ENCODE measurements at regions not wholly inside any gene's neighbourhood (a gene's known extent, or its start where the extent isn't known, plus 50 kb on each side); places are given as distances from the start of the nearest gene placed in this dataset.

DNA sequence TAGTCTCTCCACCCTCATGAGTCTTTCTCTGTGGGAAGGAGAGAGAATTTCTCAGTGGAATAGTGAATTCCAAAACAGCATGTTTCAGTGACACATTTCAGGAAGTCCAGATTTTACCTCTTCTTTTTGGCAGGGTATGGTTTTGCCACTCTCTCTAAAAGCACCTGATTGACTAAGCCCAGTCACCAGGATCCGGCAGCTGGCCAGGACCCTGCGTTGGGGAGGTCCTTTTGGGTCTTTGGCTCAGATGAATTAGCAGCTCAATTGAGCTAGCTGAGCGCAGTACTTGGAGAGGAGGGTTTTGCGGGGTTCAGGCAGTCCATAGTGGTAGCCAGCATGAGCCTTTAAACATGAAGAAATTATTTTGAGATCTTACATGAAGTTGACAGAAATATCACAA lies 548.2 kb downstream of the PDCD6IP start:
- no peak for ATAC-seq
- Histone ChIP-seq H3K36me3 (ENCODE audit: insufficient read depth) (no peaks in the 10 kb centered on the region), H3K9me2 (ENCODE audit: insufficient read depth) (0 out of 2 replicates have a peak, but pooled peaks cover 5% of the 10 kb centered on the region), H2AFZ (no peak overlapping the region), H3K4me3 (no peak overlapping the region), H3K4me1 (ENCODE audit: insufficient read depth) (no peaks in the 10 kb centered on the region), H4K20me1 (replicated peaks; ENCODE audit: insufficient read depth) (no peaks in the 10 kb centered on the region), H3K4me2 (no peak overlapping the region), H3K27ac (ENCODE audit: low read depth) (no peak overlapping the region), H3K79me2 (replicated peaks; ENCODE audit: insufficient read depth) (no peaks in the 10 kb centered on the region), H3F3A (replicated peaks; ENCODE audit: low read depth) (no peaks in the 10 kb centered on the region), H3K27me3 (ENCODE audit: insufficient read depth) (no peaks in the 10 kb centered on the region)
- Mint-ChIP-seq H3K36me3 (ENCODE audit: low read depth) (no peaks in the 10 kb centered on the region), H3K9me3 (no peaks in the 10 kb centered on the region; the same call in 2 of the 3 replicates), H3K27ac (no peak overlapping the region), H3K27me3 (ENCODE audit: insufficient read depth, low read depth, poor library complexity) (no peaks in the 10 kb centered on the region), H3K4me3 (no peak overlapping the region), H3K4me1 (no peaks in the 10 kb centered on the region)
- TF ChIP-seq, protein P1, sequence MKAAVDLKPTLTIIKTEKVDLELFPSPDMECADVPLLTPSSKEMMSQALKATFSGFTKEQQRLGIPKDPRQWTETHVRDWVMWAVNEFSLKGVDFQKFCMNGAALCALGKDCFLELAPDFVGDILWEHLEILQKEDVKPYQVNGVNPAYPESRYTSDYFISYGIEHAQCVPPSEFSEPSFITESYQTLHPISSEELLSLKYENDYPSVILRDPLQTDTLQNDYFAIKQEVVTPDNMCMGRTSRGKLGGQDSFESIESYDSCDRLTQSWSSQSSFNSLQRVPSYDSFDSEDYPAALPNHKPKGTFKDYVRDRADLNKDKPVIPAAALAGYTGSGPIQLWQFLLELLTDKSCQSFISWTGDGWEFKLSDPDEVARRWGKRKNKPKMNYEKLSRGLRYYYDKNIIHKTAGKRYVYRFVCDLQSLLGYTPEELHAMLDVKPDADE (IDR thresholded peaks at IDR 0.05), result no peak
- TF ChIP-seq JUNB (IDR thresholded peaks at IDR 0.05; ENCODE audit: unreplicated experiment), result no peak
- no peak for DNase-seq (ENCODE audit: low spot score)

DNA sequence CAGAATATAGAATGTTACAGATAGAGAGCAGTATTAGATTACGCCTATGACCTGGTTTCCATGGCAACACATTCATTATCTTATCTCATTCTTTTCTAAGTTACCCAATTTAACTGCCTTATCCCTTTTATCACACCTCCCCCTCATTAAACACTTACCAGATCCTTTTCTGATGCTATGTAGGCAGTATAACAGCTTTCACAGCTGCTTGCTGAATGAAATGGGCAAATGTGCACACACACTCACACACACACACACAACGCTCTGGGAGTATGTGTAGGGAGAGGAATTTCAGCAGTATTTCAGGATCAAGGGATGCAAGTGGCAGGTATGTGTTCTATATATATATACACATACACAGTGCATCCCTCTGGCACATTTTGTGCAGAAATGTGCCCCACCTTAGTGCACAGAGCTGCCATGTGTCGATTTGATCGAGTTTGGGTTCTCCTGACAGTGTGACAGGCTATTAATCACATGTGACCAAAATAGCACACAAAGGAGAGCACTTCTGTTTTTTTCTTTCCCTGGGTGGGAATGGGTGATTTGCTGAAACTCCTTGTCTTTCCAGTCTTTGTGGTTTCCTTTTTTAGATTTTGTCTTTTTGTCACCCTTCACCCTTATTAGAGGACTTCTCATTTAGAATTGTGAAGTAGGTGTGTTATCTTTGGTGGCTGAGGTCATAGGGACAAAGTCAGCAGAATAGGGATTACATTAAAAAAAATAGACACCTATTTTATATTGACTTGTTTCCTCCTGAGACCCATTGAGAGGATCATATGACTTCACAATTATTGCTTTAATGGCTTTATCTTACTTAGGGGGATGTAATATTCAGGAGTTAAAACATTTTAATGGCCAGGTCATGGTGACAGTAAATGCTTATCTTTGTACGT lies 553.7 kb downstream of the PDCD6IP start:
- H3K36me3 ChIP-seq (ENCODE audit: insufficient read depth), result no peaks in the 10 kb centered on the region
- no peak overlapping the region for H3K4me3 Mint-ChIP-seq
- ATAC-seq, result no peak
- TF ChIP-seq, protein P2, sequence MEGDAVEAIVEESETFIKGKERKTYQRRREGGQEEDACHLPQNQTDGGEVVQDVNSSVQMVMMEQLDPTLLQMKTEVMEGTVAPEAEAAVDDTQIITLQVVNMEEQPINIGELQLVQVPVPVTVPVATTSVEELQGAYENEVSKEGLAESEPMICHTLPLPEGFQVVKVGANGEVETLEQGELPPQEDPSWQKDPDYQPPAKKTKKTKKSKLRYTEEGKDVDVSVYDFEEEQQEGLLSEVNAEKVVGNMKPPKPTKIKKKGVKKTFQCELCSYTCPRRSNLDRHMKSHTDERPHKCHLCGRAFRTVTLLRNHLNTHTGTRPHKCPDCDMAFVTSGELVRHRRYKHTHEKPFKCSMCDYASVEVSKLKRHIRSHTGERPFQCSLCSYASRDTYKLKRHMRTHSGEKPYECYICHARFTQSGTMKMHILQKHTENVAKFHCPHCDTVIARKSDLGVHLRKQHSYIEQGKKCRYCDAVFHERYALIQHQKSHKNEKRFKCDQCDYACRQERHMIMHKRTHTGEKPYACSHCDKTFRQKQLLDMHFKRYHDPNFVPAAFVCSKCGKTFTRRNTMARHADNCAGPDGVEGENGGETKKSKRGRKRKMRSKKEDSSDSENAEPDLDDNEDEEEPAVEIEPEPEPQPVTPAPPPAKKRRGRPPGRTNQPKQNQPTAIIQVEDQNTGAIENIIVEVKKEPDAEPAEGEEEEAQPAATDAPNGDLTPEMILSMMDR (conservative IDR thresholded peaks at IDR 0.05; ENCODE audit: low read depth in 2 of 2), result no peak
- TF ChIP-seq JUNB (IDR thresholded peaks at IDR 0.05; ENCODE audit: unreplicated experiment), result no peak
- TF ChIP-seq EZH2 (IDR thresholded peaks at IDR 0.05; ENCODE audit: low read depth, unreplicated experiment), result no peak
- no peak for TF ChIP-seq NANOG (IDR thresholded peaks at IDR 0.05; ENCODE audit: borderline replicate concordance)
- no peak for TF ChIP-seq ZNF331 (CRISPR knock-in tag; IDR thresholded peaks at IDR 0.05; ENCODE audit: low read depth)
- TF ChIP-seq, protein P3, sequence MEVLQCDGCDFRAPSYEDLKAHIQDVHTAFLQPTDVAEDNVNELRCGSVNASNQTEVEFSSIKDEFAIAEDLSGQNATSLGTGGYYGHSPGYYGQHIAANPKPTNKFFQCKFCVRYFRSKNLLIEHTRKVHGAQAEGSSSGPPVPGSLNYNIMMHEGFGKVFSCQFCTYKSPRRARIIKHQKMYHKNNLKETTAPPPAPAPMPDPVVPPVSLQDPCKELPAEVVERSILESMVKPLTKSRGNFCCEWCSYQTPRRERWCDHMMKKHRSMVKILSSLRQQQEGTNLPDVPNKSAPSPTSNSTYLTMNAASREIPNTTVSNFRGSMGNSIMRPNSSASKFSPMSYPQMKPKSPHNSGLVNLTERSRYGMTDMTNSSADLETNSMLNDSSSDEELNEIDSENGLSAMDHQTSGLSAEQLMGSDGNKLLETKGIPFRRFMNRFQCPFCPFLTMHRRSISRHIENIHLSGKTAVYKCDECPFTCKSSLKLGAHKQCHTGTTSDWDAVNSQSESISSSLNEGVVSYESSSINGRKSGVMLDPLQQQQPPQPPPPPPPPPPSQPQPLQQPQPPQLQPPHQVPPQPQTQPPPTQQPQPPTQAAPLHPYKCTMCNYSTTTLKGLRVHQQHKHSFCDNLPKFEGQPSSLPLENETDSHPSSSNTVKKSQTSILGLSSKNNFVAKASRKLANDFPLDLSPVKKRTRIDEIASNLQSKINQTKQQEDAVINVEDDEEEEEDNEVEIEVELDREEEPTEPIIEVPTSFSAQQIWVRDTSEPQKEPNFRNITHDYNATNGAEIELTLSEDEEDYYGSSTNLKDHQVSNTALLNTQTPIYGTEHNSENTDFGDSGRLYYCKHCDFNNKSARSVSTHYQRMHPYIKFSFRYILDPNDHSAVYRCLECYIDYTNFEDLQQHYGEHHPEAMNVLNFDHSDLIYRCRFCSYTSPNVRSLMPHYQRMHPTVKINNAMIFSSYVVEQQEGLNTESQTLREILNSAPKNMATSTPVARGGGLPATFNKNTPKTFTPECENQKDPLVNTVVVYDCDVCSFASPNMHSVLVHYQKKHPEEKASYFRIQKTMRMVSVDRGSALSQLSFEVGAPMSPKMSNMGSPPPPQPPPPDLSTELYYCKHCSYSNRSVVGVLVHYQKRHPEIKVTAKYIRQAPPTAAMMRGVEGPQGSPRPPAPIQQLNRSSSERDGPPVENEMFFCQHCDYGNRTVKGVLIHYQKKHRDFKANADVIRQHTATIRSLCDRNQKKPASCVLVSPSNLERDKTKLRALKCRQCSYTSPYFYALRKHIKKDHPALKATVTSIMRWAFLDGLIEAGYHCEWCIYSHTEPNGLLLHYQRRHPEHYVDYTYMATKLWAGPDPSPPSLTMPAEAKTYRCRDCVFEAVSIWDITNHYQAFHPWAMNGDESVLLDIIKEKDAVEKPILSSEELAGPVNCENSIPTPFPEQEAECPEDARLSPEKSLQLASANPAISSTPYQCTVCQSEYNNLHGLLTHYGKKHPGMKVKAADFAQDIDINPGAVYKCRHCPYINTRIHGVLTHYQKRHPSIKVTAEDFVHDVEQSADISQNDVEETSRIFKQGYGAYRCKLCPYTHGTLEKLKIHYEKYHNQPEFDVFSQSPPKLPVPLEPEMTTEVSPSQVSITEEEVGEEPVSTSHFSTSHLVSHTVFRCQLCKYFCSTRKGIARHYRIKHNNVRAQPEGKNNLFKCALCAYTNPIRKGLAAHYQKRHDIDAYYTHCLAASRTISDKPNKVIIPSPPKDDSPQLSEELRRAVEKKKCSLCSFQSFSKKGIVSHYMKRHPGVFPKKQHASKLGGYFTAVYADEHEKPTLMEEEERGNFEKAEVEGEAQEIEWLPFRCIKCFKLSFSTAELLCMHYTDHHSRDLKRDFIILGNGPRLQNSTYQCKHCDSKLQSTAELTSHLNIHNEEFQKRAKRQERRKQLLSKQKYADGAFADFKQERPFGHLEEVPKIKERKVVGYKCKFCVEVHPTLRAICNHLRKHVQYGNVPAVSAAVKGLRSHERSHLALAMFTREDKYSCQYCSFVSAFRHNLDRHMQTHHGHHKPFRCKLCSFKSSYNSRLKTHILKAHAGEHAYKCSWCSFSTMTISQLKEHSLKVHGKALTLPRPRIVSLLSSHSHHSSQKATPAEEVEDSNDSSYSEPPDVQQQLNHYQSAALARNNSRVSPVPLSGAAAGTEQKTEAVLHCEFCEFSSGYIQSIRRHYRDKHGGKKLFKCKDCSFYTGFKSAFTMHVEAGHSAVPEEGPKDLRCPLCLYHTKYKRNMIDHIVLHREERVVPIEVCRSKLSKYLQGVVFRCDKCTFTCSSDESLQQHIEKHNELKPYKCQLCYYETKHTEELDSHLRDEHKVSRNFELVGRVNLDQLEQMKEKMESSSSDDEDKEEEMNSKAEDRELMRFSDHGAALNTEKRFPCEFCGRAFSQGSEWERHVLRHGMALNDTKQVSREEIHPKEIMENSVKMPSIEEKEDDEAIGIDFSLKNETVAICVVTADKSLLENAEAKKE (CRISPR knock-in tag; IDR thresholded peaks at IDR 0.05), result no peak
- no peak for TF ChIP-seq STAT1 (IDR thresholded peaks at IDR 0.05; ENCODE audit: unreplicated experiment)
- no peak for TF ChIP-seq ZNF114 (CRISPR knock-in tag; IDR thresholded peaks at IDR 0.05)

More for the DNA sequence above, 553.7 kb downstream of the PDCD6IP start:
- no peak overlapping the region for H2AFZ ChIP-seq
- no peaks in the 10 kb centered on the region for H3K9me3 Mint-ChIP-seq
- H3K4me1 Mint-ChIP-seq, result no peaks in the 10 kb centered on the region; the same call in 2 of the 3 replicates
- no peak overlapping the region for H3K4me3 ChIP-seq
- H4K20me1 ChIP-seq (replicated peaks; ENCODE audit: insufficient read depth), result no peaks in the 10 kb centered on the region
- no peaks in the 10 kb centered on the region for H3K9me2 ChIP-seq (ENCODE audit: insufficient read depth)
- H3K27ac ChIP-seq (ENCODE audit: low read depth), result no peak overlapping the region
- no peaks in the 10 kb centered on the region for H3K4me1 ChIP-seq (ENCODE audit: insufficient read depth)
- no peaks in the 10 kb centered on the region for H3K27me3 Mint-ChIP-seq (ENCODE audit: insufficient read depth, low read depth, poor library complexity)
- no peaks in the 10 kb centered on the region for H3K79me2 ChIP-seq (replicated peaks; ENCODE audit: insufficient read depth)
- no peak overlapping the region for H3K4me2 ChIP-seq
- no peak for DNase-seq (ENCODE audit: low spot score)
- H3K27me3 ChIP-seq (ENCODE audit: insufficient read depth), result no peaks in the 10 kb centered on the region
- H3K27ac Mint-ChIP-seq, result no peak overlapping the region
- no peaks in the 10 kb centered on the region for H3K36me3 Mint-ChIP-seq (ENCODE audit: low read depth)
- no peaks in the 10 kb centered on the region for H3F3A ChIP-seq (replicated peaks; ENCODE audit: low read depth)

All from GM23338 (cell line).